Esophagus muscularis mucosa (tissue), 3 donors: ENCODE measurements at regions not wholly inside any gene's neighbourhood (a gene's known extent, or its start where the extent isn't known, plus 50 kb on each side); places are given as distances from the start of the nearest gene placed in this dataset.

Experiments used
- POLR2AphosphoS5 ChIP-seq, 2 donors: sonication (generic); formaldehyde crosslinking; IDR thresholded peaks; one replicate each; pipeline ENCODE4 v1.6.1; 2017; ENCODE audit warnings: antibody characterized with exemption in 2 of 2
- TF ChIP-seq, protein P1 (sequence below), 3 experiments: fragments of 200-600 bp in 2 of 3; fragments of 450-650 bp in 1 of 3; sonication (generic) in 2 of 3; IDR thresholded peaks; one replicate each; pipeline ENCODE4 v1.5.1; 2017 to 2019; ENCODE audit warnings: antibody characterized with exemption in 3 of 3, mild to moderate bottlenecking in 2 of 3, moderate library complexity in 1 of 3

DNA sequence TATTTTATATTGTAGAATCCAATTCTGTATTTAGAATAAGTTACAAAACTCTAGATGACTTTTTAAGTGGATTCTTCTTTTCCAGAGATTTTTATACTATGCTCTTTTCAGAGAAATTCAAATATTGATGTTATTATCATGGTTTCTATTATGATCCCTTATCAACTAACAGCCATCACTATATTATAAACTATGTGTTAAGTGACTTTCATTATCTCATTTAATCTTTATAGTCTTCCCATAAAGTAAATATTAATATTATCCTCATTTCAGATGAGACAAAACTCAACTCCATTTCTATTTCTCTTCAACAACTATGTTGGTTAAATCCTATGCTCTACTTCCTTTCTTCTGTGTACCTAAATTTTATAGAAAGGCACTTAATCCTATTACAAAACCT, 132.6 kb downstream of the ANKRD50 start:
- TF ChIP-seq, protein P1, sequence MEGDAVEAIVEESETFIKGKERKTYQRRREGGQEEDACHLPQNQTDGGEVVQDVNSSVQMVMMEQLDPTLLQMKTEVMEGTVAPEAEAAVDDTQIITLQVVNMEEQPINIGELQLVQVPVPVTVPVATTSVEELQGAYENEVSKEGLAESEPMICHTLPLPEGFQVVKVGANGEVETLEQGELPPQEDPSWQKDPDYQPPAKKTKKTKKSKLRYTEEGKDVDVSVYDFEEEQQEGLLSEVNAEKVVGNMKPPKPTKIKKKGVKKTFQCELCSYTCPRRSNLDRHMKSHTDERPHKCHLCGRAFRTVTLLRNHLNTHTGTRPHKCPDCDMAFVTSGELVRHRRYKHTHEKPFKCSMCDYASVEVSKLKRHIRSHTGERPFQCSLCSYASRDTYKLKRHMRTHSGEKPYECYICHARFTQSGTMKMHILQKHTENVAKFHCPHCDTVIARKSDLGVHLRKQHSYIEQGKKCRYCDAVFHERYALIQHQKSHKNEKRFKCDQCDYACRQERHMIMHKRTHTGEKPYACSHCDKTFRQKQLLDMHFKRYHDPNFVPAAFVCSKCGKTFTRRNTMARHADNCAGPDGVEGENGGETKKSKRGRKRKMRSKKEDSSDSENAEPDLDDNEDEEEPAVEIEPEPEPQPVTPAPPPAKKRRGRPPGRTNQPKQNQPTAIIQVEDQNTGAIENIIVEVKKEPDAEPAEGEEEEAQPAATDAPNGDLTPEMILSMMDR (IDR thresholded peaks at IDR 0.05), result no peak
- TF ChIP-seq POLR2AphosphoS5 (IDR thresholded peaks at IDR 0.05), result no peak
